VCaP (cell line): ENCODE measurements at regions not wholly inside any gene's neighbourhood (a gene's known extent, or its start where the extent isn't known, plus 50 kb on each side); places are given as distances from the start of the nearest gene placed in this dataset.

Experiments
- H3K27ac ChIP-seq: fragments of 450-650 bp; 2 replicates; pipeline ENCODE4 v1.5.1; 2017
- TF ChIP-seq, protein P1 (sequence below): fragments of 450-650 bp; conservative IDR thresholded peaks from 2 replicates; pipeline ENCODE4 v1.5.1; 2017; ENCODE audit warnings: mild to moderate bottlenecking, moderate library complexity

DNA sequence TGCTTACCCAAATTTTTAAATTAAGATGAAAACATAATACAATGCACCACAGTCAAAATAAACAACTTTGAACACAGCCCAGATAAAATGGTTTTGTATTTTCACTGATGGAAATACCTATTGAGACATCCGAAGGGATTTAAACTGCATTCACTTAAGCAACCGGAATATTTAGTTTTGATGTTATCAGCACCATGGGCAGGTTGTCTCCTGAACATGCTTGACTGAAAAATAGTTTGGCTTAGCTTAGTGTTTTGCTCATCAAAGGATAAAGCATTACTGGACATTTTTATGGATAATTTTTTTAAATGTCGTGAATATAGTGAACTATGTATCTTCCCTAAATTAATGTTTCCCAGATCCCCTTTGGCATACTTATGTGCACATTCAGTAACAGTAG, 177.5 kb downstream of the GJA1 start:
- H3K27ac ChIP-seq, result no peak overlapping the region
- TF ChIP-seq, protein P1, sequence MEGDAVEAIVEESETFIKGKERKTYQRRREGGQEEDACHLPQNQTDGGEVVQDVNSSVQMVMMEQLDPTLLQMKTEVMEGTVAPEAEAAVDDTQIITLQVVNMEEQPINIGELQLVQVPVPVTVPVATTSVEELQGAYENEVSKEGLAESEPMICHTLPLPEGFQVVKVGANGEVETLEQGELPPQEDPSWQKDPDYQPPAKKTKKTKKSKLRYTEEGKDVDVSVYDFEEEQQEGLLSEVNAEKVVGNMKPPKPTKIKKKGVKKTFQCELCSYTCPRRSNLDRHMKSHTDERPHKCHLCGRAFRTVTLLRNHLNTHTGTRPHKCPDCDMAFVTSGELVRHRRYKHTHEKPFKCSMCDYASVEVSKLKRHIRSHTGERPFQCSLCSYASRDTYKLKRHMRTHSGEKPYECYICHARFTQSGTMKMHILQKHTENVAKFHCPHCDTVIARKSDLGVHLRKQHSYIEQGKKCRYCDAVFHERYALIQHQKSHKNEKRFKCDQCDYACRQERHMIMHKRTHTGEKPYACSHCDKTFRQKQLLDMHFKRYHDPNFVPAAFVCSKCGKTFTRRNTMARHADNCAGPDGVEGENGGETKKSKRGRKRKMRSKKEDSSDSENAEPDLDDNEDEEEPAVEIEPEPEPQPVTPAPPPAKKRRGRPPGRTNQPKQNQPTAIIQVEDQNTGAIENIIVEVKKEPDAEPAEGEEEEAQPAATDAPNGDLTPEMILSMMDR, result no peak

DNA sequence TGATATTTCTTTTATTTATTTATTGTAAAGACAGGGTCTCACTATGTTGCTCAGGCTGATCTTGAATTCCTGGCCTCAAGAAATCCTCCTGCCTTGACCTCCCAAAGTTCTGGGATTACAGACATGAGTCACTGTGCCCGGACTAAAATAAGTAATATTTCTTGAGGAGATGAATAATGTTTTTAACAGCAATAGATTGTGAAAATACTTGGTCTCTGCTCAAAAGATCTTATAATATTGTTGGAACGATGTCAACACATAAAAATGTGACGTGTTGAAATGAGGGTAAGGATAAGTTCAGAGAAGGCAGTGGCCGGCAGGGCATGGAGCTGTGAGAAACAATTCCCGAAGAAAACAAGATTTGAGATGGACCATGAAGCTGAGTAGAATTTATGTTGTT, 178.7 kb downstream of the GJA1 start:
- TF ChIP-seq, protein P1, result no peak
- H3K27ac ChIP-seq, result no peak overlapping the region

DNA sequence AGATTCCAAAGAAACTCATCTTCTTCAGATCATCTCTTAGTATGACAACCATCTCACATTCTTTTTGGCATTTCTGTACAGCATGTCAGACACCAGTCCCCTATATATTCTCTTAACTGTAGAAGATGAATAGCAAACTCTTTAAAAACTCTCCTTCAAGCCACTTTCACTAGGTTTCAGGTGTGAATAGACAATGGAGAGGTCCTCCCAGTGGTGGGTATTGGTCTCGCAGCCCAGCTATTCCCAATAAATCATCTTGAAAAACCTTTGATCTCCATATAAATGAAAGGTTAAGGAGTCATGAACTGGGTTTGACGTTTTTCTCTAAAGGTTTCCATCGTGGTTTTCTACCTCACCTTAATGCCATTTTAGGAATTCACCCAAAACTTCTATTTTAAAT, 180.0 kb downstream of the GJA1 start:
- TF ChIP-seq, protein P1, result no peak
- no peak overlapping the region for H3K27ac ChIP-seq

- no peak overlapping the region for H3K27ac ChIP-seq
- TF ChIP-seq, protein P1, result no peak
These were observed 181.0 kb downstream of the GJA1 start for GRCh38 chr6:121616406-121616805.

- H3K27ac ChIP-seq, result no peak overlapping the region
- TF ChIP-seq, protein P1, result no peak
These were observed 181.9 kb downstream of the GJA1 start for GRCh38 chr6:121617388-121617787.

- TF ChIP-seq, protein P1, result no peak
These were observed 183.6 kb downstream of the GJA1 start for GRCh38 chr6:121619013-121619412.

GRCh38 chr6:121619987-121620740, 184.7 kb downstream of the GJA1 start:
- no peak overlapping the region for H3K27ac ChIP-seq
- TF ChIP-seq, protein P1, result no peak

More at GRCh38 chr6:121619013-121619412, 183.6 kb downstream of the GJA1 start:
- H3K27ac ChIP-seq, result no peak overlapping the region
